H9 (cell line): ENCODE measurements at regions not wholly inside any gene's neighbourhood (a gene's known extent, or its start where the extent isn't known, plus 50 kb on each side); places are given as distances from the start of the nearest gene placed in this dataset.

Experiments used
- DNase-seq: peaks from one replicate; pipeline ENCODE4 v3.0.0-alpha.2; 2017
- H2AFZ ChIP-seq: one replicate; pipeline ENCODE4 v1.6.1; 2013; ENCODE audit warnings: mild to moderate bottlenecking, low read length, control low read depth, moderate library complexity
- H2AK5ac ChIP-seq: 2 replicates; pipeline ENCODE4 v1.6.1; 2013; ENCODE audit warnings: low read length, control low read depth, mixed read lengths; ENCODE audit not compliant: insufficient read length
- H2BK120ac ChIP-seq: one replicate; pipeline ENCODE4 v1.6.1; 2013; ENCODE audit warnings: low read depth, mild to moderate bottlenecking, low read length, control low read depth, inconsistent platforms; ENCODE audit not compliant: poor library complexity, severe bottlenecking
- H2BK12ac ChIP-seq: 2 replicates; pipeline ENCODE4 v1.6.1; 2013; ENCODE audit warnings: low read length, control low read depth, mixed read lengths, low read depth; ENCODE audit not compliant: insufficient read length
- H2BK15ac ChIP-seq: 2 replicates; pipeline ENCODE4 v1.6.1; 2013; ENCODE audit warnings: low read depth, low read length, control low read depth
- H2BK20ac ChIP-seq: one replicate; pipeline ENCODE4 v1.6.1; 2013; ENCODE audit warnings: low read depth, mild to moderate bottlenecking, low read length, control low read depth, inconsistent platforms; ENCODE audit not compliant: poor library complexity, severe bottlenecking
- H2BK5ac ChIP-seq: 2 replicates; pipeline ENCODE4 v1.6.1; 2013; ENCODE audit warnings: low read length, control low read depth, mixed read lengths; ENCODE audit not compliant: insufficient read length
- H3K14ac ChIP-seq: 2 replicates; pipeline ENCODE4 v1.6.1; 2013; ENCODE audit warnings: low read length, control low read depth; ENCODE audit not compliant: insufficient read depth
- H3K18ac ChIP-seq: 2 replicates; pipeline ENCODE4 v1.6.1; 2013; ENCODE audit warnings: low read depth, mild to moderate bottlenecking, mixed read lengths, low read length, control low read depth; ENCODE audit not compliant: insufficient read length
- H3K23ac ChIP-seq: 2 replicates; pipeline ENCODE4 v1.6.1; 2013; ENCODE audit warnings: low read length, control low read depth, mixed read lengths, low read depth; ENCODE audit not compliant: insufficient read length
- H3K23me2 ChIP-seq: 2 replicates; pipeline ENCODE4 v1.6.1; 2013; ENCODE audit warnings: low read depth, mild to moderate bottlenecking, mixed read lengths, low read length, control low read depth; ENCODE audit not compliant: insufficient read length, poor library complexity, severe bottlenecking
- H3K27ac ChIP-seq: 2 replicates; pipeline ENCODE4 v1.5.1; 2013; ENCODE audit warnings: low read length, control low read depth, mixed read lengths, low read depth; ENCODE audit not compliant: insufficient read length
- H3K27me3 ChIP-seq: 2 replicates; pipeline ENCODE4 v1.6.1; 2013; ENCODE audit warnings: low read length, control low read depth, inconsistent platforms; ENCODE audit not compliant: insufficient read depth
- H3K4ac ChIP-seq: 2 replicates; pipeline ENCODE4 v1.6.1; 2013; ENCODE audit warnings: low read depth, mild to moderate bottlenecking, control low read depth, inconsistent platforms, low read length, moderate library complexity
- H3K4me1 ChIP-seq: 2 replicates; pipeline ENCODE4 v1.6.1; 2013; ENCODE audit warnings: low read length, control low read depth, inconsistent platforms; ENCODE audit not compliant: insufficient read depth
- H3K4me2 ChIP-seq: 2 replicates; pipeline ENCODE4 v1.6.1; 2013; ENCODE audit warnings: low read length, control low read depth, mixed read lengths; ENCODE audit not compliant: insufficient read length, insufficient read depth
- H3K56ac ChIP-seq: 2 replicates; pipeline ENCODE4 v1.6.1; 2013; ENCODE audit warnings: low read depth, mild to moderate bottlenecking, mixed read lengths, low read length, control low read depth; ENCODE audit not compliant: insufficient read length
- H3K79me1 ChIP-seq: 2 replicates; pipeline ENCODE4 v1.6.1; 2013; ENCODE audit warnings: low read depth, mild to moderate bottlenecking, moderate library complexity, low read length, control low read depth, inconsistent platforms; ENCODE audit not compliant: insufficient read depth, poor library complexity, severe bottlenecking
- H3K79me2 ChIP-seq: 2 replicates; pipeline ENCODE4 v1.6.1; 2013; ENCODE audit warnings: low read length, control low read depth, inconsistent platforms; ENCODE audit not compliant: insufficient read depth
- H3K9ac ChIP-seq: 2 replicates; pipeline ENCODE4 v1.6.1; 2013; ENCODE audit warnings: low read length, control low read depth, mixed read lengths; ENCODE audit not compliant: insufficient read length; ENCODE audit errors: extremely low read depth
- H3K9me3 ChIP-seq: one replicate; pipeline ENCODE4 v1.6.1; 2013; ENCODE audit warnings: low read depth, low read length, inconsistent platforms; ENCODE audit not compliant: control insufficient read depth
- H3T11ph ChIP-seq: one replicate; pipeline ENCODE4 v1.6.1; 2013; ENCODE audit warnings: mild to moderate bottlenecking, low read length, control low read depth, inconsistent platforms
- H4K20me1 ChIP-seq: one replicate; pipeline ENCODE4 v1.6.1; 2013; ENCODE audit not compliant: control insufficient read depth, insufficient read length, insufficient read depth
- H4K5ac ChIP-seq: 2 replicates; pipeline ENCODE4 v1.6.1; 2013; ENCODE audit warnings: low read depth, mild to moderate bottlenecking, mixed read lengths, low read length, control low read depth; ENCODE audit not compliant: insufficient read length
- H4K8ac ChIP-seq: replicated peaks from 2 replicates; pipeline ENCODE4 v1.6.1; 2013; ENCODE audit warnings: low read length, control low read depth, mixed read lengths, low read depth; ENCODE audit not compliant: insufficient read length
- H4K91ac ChIP-seq: 2 replicates; pipeline ENCODE4 v1.6.1; 2013; ENCODE audit warnings: low read depth, mild to moderate bottlenecking, moderate library complexity, mixed read lengths, low read length, control low read depth; ENCODE audit not compliant: insufficient read length
- H3K27ac Mint-ChIP-seq, 3 experiments: 2 replicates in 2 of 3; 3 replicates in 1 of 3; pipeline ENCODE4 v1.8.0; 2020 to 2021; ENCODE audit warnings: mixed read lengths in 3 of 3, mild to moderate bottlenecking in 1 of 3, moderate library complexity in 1 of 3
- H3K27me3 Mint-ChIP-seq: 2 replicates; pipeline ENCODE4 v1.8.0; 2021; ENCODE audit warnings: low read depth, mild to moderate bottlenecking, moderate library complexity, mixed read lengths
- H3K36me3 Mint-ChIP-seq, 3 experiments: 2 replicates in 2 of 3; 3 replicates in 1 of 3; pipeline ENCODE4 v1.8.0; 2020 to 2021; ENCODE audit warnings: low read depth in 3 of 3, mixed read lengths in 3 of 3; ENCODE audit not compliant: insufficient read depth in 1 of 3
- H3K4me1 Mint-ChIP-seq, 2 experiments: 2 replicates each; pipeline ENCODE4 v1.8.0; 2020; ENCODE audit warnings: mixed read lengths in 2 of 2
- H3K4me3 Mint-ChIP-seq, 2 experiments: 2 replicates in 1 of 2; 3 replicates in 1 of 2; pipeline ENCODE4 v1.8.0; 2020 to 2021; ENCODE audit warnings: mild to moderate bottlenecking in 2 of 2, mixed read lengths in 2 of 2, moderate library complexity in 1 of 2
- H3K9me3 Mint-ChIP-seq, 2 experiments: 2 replicates in 1 of 2; 3 replicates in 1 of 2; pipeline ENCODE4 v1.8.0; 2020; ENCODE audit warnings: mild to moderate bottlenecking in 2 of 2, mixed read lengths in 2 of 2, moderate library complexity in 1 of 2
- WGBS: extraction: QIAGEN DNeasy Blood & Tissue Kit; methylation state at CpG from one replicate; pipeline ENCODE4 v1.1.7; 2013; ENCODE audit warnings: missing lambda C conversion rate, low lambda C conversion rate, mixed read lengths; ENCODE audit not compliant: insufficient read length; ENCODE audit errors: extremely low coverage; 5-methylcytosine and 5-hydroxymethylcytosine counted together
- TF ChIP-seq, protein P1 (sequence below): fragments of 200-600 bp; sonication (generic); conservative IDR thresholded peaks from 3 replicates; pipeline ENCODE4 v1.8.0; 2021; ENCODE audit warnings: antibody characterized with exemption, mild to moderate bottlenecking

DNA sequence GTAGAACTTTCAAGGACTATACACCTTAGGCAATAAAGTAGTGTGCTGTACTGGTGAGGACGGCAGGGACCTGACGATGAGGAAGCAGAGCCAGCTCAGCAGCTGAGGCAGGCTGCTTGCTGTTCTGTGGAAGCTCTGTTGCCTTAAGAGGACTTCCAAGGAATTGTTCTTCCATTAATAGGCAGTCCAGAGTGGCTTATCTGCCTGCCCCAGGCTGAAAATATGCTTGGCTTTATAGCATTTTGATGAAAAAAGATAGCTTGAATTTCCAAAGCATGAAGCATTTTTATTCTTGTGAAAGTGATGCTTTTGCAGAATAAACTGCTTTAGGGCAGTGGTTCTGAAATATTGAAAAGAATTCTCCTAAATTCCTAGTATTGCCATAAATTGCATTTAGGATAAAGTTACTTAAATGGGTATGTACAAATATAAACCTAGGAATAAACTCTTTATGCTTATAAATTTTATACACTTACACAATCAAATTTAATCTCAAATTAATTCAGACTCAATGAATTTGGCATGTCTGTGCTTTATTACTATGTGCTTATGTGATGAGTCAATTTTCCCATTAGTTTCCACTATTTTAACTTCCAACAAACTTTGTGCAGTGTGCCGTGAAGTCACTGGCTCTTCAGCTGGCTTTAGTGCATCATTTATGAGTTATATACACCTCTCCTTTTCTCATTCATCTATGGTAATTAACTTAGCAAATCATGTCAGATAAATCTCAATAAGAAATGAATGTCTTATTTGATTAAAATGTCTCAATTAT, 231.0 kb upstream of the RASGRP1 start:
- Histone ChIP-seq H3K79me1 (no peaks in the 10 kb centered on the region), H3K23me2 (no peaks in the 10 kb centered on the region), H2BK15ac (no peak overlapping the region), H2BK120ac (no peak overlapping the region), H3K27ac (no peak overlapping the region), H3K27me3 (no peaks in the 10 kb centered on the region), H3K9ac (no peak overlapping the region), H2AK5ac (no peak overlapping the region), H3K79me2 (no peaks in the 10 kb centered on the region), H3K4ac (no peak overlapping the region), H2BK12ac (no peak overlapping the region), H4K8ac (no peak overlapping the region), H3K4me1 (no peaks in the 10 kb centered on the region; the same call in 1 of the 2 replicates), H4K91ac (no peak overlapping the region), H2BK5ac (no peak overlapping the region), H3K56ac (no peak overlapping the region), H2AFZ (no peak overlapping the region), H4K5ac (no peak overlapping the region), H3K9me3 (no peaks in the 10 kb centered on the region), H4K20me1 (no peaks in the 10 kb centered on the region), H3K4me2 (no peak overlapping the region), H3K18ac (no peak overlapping the region), H3K14ac (no peak overlapping the region), H3K23ac (no peak overlapping the region), H2BK20ac (no peak overlapping the region), H3T11ph (no peak overlapping the region)
- TF ChIP-seq, protein P1, sequence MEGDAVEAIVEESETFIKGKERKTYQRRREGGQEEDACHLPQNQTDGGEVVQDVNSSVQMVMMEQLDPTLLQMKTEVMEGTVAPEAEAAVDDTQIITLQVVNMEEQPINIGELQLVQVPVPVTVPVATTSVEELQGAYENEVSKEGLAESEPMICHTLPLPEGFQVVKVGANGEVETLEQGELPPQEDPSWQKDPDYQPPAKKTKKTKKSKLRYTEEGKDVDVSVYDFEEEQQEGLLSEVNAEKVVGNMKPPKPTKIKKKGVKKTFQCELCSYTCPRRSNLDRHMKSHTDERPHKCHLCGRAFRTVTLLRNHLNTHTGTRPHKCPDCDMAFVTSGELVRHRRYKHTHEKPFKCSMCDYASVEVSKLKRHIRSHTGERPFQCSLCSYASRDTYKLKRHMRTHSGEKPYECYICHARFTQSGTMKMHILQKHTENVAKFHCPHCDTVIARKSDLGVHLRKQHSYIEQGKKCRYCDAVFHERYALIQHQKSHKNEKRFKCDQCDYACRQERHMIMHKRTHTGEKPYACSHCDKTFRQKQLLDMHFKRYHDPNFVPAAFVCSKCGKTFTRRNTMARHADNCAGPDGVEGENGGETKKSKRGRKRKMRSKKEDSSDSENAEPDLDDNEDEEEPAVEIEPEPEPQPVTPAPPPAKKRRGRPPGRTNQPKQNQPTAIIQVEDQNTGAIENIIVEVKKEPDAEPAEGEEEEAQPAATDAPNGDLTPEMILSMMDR = no peak
- no CpG with 5 or more reads among the region's 3 CpGs for WGBS
- H3K36me3 Mint-ChIP-seq = peaks cover 0 to 4% (median 0%) of the 10 kb centered on the region in 3 experiments; a peak in 2 of 7 replicates
- DNase-seq = no peak
- peaks cover 6 to 11% of the 10 kb centered on the region in 2 experiments for H3K4me1 Mint-ChIP-seq
- no peak overlapping the region for H3K4me3 Mint-ChIP-seq
- peaks cover 3 to 4% of the 10 kb centered on the region in 2 experiments; a peak in 4 of 5 replicates for H3K9me3 Mint-ChIP-seq
- no peak overlapping the region; a peak in 1 of 7 replicates for H3K27ac Mint-ChIP-seq
- H3K27me3 Mint-ChIP-seq = no peaks in the 10 kb centered on the region; the same call in 1 of the 2 replicates
